CD14-positive monocyte (primary cell): ENCODE measurements at regions not wholly inside any gene's neighbourhood (a gene's known extent, or its start where the extent isn't known, plus 50 kb on each side); places are given as distances from the start of the nearest gene placed in this dataset.

Experiments
- DNase-seq, 3 donors: peaks; one replicate each; pipeline ENCODE4 v3.0.0-alpha.2; 2011 to 2022
- H2AFZ ChIP-seq: 2 replicates; pipeline ENCODE4 v1.6.0; 2012; ENCODE audit warnings: mild to moderate bottlenecking, low read depth, low read length, inconsistent platforms; ENCODE audit not compliant: insufficient read depth, poor library complexity, severe bottlenecking
- H3K27ac ChIP-seq, 2 donors: 1 replicate in 1 of 2; 2 replicates in 1 of 2; pipeline ENCODE4 v1.5.1; 2012 to 2013; ENCODE audit warnings: low read length in 2 of 2, control low read depth in 1 of 2, inconsistent platforms in 1 of 2, low read depth in 1 of 2, mild to moderate bottlenecking in 1 of 2
- H3K27me3 ChIP-seq, 2 donors: one replicate each; pipeline versions ENCODE4 v1.6.0 to v1.6.1; 2011 to 2013; ENCODE audit warnings: low read length in 2 of 2; ENCODE audit not compliant: control insufficient read depth in 2 of 2, insufficient read depth in 2 of 2
- H3K36me3 ChIP-seq, 2 donors: replicated peaks in 1 of 2; 1 replicate in 1 of 2; 2 replicates in 1 of 2; pipeline versions ENCODE4 v1.5.1 to v1.6.1; 2012 to 2013; ENCODE audit warnings: low read length in 2 of 2, control low read depth in 1 of 2, inconsistent platforms in 1 of 2, mild to moderate bottlenecking in 1 of 2; ENCODE audit not compliant: insufficient read depth in 2 of 2, control insufficient read depth in 1 of 2
- H3K4me1 ChIP-seq, 2 donors: 1 replicate in 1 of 2; 2 replicates in 1 of 2; pipeline versions ENCODE4 v1.5.1 to v1.6.1; 2012 to 2013; ENCODE audit warnings: low read length in 2 of 2, control low read depth in 1 of 2, inconsistent platforms in 1 of 2, mild to moderate bottlenecking in 1 of 2, moderate library complexity in 1 of 2; ENCODE audit not compliant: insufficient read depth in 2 of 2, control insufficient read depth in 1 of 2
- H3K4me2 ChIP-seq: replicated peaks from 2 replicates; pipeline ENCODE3; 2012; ENCODE audit warnings: low read length, moderate library complexity, mild to moderate bottlenecking; ENCODE audit not compliant: poor library complexity, severe bottlenecking; ENCODE audit errors: extremely low read depth
- H3K4me3 ChIP-seq, 3 experiments: fragments of 200-600 bp in 1 of 3; sonication (generic) in 1 of 3; replicated peaks in 1 of 3; 1 replicate in 2 of 3; 2 replicates in 1 of 3; pipeline ENCODE4 v1.5.1; 2011 to 2013; ENCODE audit warnings: low read length in 3 of 3, mild to moderate bottlenecking in 3 of 3, control low read depth in 2 of 3, low read depth in 2 of 3, inconsistent platforms in 1 of 3, moderate library complexity in 1 of 3
- H3K79me2 ChIP-seq: 2 replicates; pipeline ENCODE4 v1.6.0; 2012; ENCODE audit warnings: mild to moderate bottlenecking, control low read depth, inconsistent platforms, low read length, moderate library complexity; ENCODE audit not compliant: insufficient read depth
- H3K9ac ChIP-seq: 2 replicates; pipeline ENCODE4 v1.6.0; 2017; ENCODE audit warnings: low read length, mild to moderate bottlenecking; ENCODE audit not compliant: insufficient read depth, poor library complexity, severe bottlenecking
- H3K9me3 ChIP-seq, 2 donors: replicated peaks in 1 of 2; 1 replicate in 1 of 2; 2 replicates in 1 of 2; pipeline versions ENCODE4 v1.5.1 to v1.6.1; 2012 to 2013; ENCODE audit warnings: low read length in 2 of 2, control low read depth in 1 of 2; ENCODE audit not compliant: control insufficient read depth in 1 of 2, insufficient read depth in 1 of 2
- H4K20me1 ChIP-seq: 2 replicates; pipeline ENCODE4 v1.6.0; 2012; ENCODE audit warnings: mild to moderate bottlenecking, low read length, control low read depth, moderate library complexity; ENCODE audit not compliant: insufficient read depth
- H3K27ac Mint-ChIP-seq, 7 donors: one replicate each; pipeline ENCODE4 v1.8.0; 2020; ENCODE audit warnings: mild to moderate bottlenecking in 7 of 7, mixed read lengths in 7 of 7, moderate library complexity in 6 of 7, inconsistent platforms in 2 of 7
- H3K27me3 Mint-ChIP-seq, 3 donors: one replicate each; pipeline ENCODE4 v1.8.0; 2021 to 2022; ENCODE audit warnings: low read depth in 3 of 3, mild to moderate bottlenecking in 3 of 3, mixed read lengths in 3 of 3, moderate library complexity in 3 of 3, inconsistent platforms in 1 of 3
- H3K36me3 Mint-ChIP-seq, 2 donors: one replicate each; pipeline ENCODE4 v1.8.0; 2020; ENCODE audit warnings: mixed read lengths in 2 of 2, inconsistent platforms in 1 of 2, mild to moderate bottlenecking in 1 of 2
- H3K4me1 Mint-ChIP-seq: one replicate; pipeline ENCODE4 v1.8.0; 2020; ENCODE audit warnings: mild to moderate bottlenecking, mixed read lengths
- H3K4me3 Mint-ChIP-seq, 2 donors: one replicate each; pipeline ENCODE4 v1.8.0; 2020; ENCODE audit warnings: mild to moderate bottlenecking in 2 of 2, mixed read lengths in 2 of 2, moderate library complexity in 1 of 2
- H3K9me3 Mint-ChIP-seq, 7 donors: one replicate each; pipeline ENCODE4 v1.8.0; 2020 to 2022; ENCODE audit warnings: mixed read lengths in 7 of 7, mild to moderate bottlenecking in 6 of 7, moderate library complexity in 6 of 7, inconsistent platforms in 2 of 7
- WGBS: methylation state at CpG from one replicate; pipeline ENCODE4 v1.1.5; 2013; ENCODE audit warnings: missing lambda C conversion rate; ENCODE audit not compliant: insufficient coverage; 5-methylcytosine and 5-hydroxymethylcytosine counted together
- intact Hi-C, 2 donors: fragments of 100-400 bp; cut with micrococcal nuclease; formaldehyde crosslinking; loops; one replicate each; pipeline versions ENCODE4 v1.15.0 to v1.15.1; 2023
- TF ChIP-seq, protein P1 (sequence below): fragments of 200-600 bp; IDR thresholded peaks from one replicate; pipeline ENCODE4 v1.8.0; 2022; ENCODE audit warnings: antibody characterized with exemption, mild to moderate bottlenecking

DNA sequence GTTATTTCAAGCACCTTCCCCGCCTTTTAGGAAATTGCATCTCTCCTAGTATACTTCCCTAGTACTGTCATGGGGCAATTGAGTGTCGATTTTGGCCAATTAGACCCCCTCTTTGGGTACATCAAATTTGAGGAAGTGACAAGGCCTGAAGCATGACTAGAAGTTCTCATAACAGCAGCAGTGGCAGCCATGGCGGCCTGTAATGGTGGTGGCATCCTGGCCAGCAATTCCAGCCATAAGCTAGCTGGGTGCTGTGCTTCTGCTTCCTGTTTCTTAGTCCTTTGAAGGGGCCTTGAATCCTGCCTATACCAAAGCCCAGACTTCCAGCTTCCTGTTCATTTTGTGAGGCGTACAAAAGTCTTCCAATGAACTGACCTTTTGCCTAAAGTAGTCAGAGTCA, 523.1 kb downstream of the PLCL1 start:
- no peaks in the 10 kb centered on the region for H4K20me1 ChIP-seq
- H3K9me3 ChIP-seq: no peaks in the 10 kb centered on the region
- no peaks in the 10 kb centered on the region for H3K9me3 Mint-ChIP-seq
- peaks cover 5 to 24% (median 13%) of the 10 kb centered on the region in 3 donors for H3K27me3 Mint-ChIP-seq
- H3K27me3 ChIP-seq: peaks cover 12 to 29% of the 10 kb centered on the region in 2 donors
- peaks cover 10% of the 10 kb centered on the region for H3K4me1 Mint-ChIP-seq
- H3K9ac ChIP-seq: no peak overlapping the region
- H3K27ac ChIP-seq: no peak overlapping the region
- H3K36me3 Mint-ChIP-seq: no peaks in the 10 kb centered on the region
- TF ChIP-seq, protein P1, sequence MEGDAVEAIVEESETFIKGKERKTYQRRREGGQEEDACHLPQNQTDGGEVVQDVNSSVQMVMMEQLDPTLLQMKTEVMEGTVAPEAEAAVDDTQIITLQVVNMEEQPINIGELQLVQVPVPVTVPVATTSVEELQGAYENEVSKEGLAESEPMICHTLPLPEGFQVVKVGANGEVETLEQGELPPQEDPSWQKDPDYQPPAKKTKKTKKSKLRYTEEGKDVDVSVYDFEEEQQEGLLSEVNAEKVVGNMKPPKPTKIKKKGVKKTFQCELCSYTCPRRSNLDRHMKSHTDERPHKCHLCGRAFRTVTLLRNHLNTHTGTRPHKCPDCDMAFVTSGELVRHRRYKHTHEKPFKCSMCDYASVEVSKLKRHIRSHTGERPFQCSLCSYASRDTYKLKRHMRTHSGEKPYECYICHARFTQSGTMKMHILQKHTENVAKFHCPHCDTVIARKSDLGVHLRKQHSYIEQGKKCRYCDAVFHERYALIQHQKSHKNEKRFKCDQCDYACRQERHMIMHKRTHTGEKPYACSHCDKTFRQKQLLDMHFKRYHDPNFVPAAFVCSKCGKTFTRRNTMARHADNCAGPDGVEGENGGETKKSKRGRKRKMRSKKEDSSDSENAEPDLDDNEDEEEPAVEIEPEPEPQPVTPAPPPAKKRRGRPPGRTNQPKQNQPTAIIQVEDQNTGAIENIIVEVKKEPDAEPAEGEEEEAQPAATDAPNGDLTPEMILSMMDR: no peak
- no peak overlapping the region for H2AFZ ChIP-seq
- H3K79me2 ChIP-seq: no peaks in the 10 kb centered on the region
- H3K4me3 ChIP-seq: no peak overlapping the region
- H3K36me3 ChIP-seq: no peaks in the 10 kb centered on the region
- WGBS: 55% methylated on average over 1 of the region's 4 CpGs
- no peak overlapping the region for H3K4me2 ChIP-seq
- H3K27ac Mint-ChIP-seq: no peak overlapping the region
- H3K4me1 ChIP-seq: peaks cover 0 to 3% of the 10 kb centered on the region in 2 donors
- DNase-seq: peak in 1 of 3 donors; percentile 8
- no peak overlapping the region for H3K4me3 Mint-ChIP-seq
- intact Hi-C loops: no loop called here

DNA sequence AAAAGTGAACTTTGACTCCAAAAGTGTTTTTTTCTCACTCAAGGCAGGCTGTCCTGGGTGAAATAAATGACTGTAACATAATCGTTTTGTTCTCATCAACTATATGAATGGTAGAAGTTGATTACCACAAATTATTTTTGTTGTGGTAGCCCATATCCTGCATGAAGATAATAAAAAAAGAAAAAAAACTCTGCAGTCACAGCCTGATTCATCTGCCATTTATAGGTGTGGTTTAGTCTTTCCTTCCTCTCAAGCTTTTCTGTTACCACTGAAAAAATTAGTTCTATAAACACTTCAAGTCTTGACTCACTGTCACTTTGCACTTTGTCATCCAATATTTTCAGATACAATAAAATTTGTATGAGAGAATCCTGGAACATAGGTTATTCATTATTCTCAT, 522.0 kb downstream of the PLCL1 start:
- Histone ChIP-seq H3K9me3 (no peaks in the 10 kb centered on the region), H3K27ac (no peak overlapping the region), H3K27me3 (peaks cover 18 to 36% of the 10 kb centered on the region in 2 donors), H4K20me1 (no peaks in the 10 kb centered on the region), H3K4me1 (peaks cover 0 to 3% of the 10 kb centered on the region in 2 donors), H3K9ac (no peak overlapping the region), H3K4me2 (no peak overlapping the region), H2AFZ (no peak overlapping the region), H3K79me2 (no peaks in the 10 kb centered on the region), H3K36me3 (no peaks in the 10 kb centered on the region), H3K4me3 (no peak overlapping the region)
- TF ChIP-seq, protein P1: no peak
- DNase-seq: no peak
- intact Hi-C loops: no loop called here
- H3K4me1 Mint-ChIP-seq: peaks cover 10% of the 10 kb centered on the region
- H3K9me3 Mint-ChIP-seq: no peaks in the 10 kb centered on the region
- H3K4me3 Mint-ChIP-seq: no peak overlapping the region
- no CpG with 5 or more reads among the region's 1 CpG for WGBS
- H3K27me3 Mint-ChIP-seq: peaks cover 7 to 19% (median 13%) of the 10 kb centered on the region in 3 donors
- no peak overlapping the region for H3K27ac Mint-ChIP-seq
- no peaks in the 10 kb centered on the region for H3K36me3 Mint-ChIP-seq
